ENCODE measurements at regions not wholly inside any gene's neighbourhood (a gene's known extent, or its start where the extent isn't known, plus 50 kb on each side); places are given as distances from the start of the nearest gene placed in this dataset.
A peak's percentile ranks its signal among the peaks of the same experiment; 100 is the strongest.
"Not testable (repeated sequence)": the region's sequence is repeated elsewhere in the genome, so short reads cannot be mapped to it uniquely, and the experiment has no call there.

DNA sequence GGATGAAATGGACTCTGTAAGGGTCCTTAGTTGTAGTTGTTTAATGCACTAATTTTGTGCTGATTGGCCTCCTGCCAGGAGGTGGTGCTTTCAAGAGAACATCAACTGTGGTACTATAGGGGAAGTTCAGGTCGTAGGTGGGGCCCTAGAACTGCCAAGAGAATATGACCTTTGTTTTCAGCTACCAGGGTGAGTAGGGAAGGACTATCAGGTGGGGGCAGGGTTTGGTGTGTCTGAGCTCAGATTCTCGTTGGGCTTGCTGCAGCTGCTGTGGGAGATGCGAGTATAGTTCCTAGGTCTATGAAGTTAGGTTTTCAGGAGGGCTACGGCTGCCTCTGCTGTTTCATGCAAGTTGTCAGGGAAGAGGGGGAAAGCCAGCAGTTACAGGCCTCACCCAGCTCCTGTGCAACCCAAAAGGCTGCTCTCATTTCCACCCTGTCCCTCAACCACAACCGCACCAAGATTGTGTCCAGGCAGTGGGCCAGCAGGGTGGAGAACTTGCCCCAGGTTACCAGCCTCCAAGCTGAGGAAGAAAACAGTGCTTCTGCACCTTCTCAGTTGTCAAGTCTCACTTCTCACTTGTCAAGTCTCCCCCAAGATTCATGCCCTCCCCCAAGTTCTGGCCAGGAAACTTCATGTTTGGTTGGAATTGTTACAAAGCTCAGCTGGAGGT, 626.5 kb upstream of the MAP3K7 start:
- Histone ChIP-seq H3K4me1 (ENCODE audit: low read depth) (no peaks in the 10 kb centered on the region), H3K4me3 (no peak overlapping the region), H3K36me3 (ENCODE audit: low read depth) (no peaks in the 10 kb centered on the region), H3K9me3 (no peaks in the 10 kb centered on the region)
- no peak for ATAC-seq
- intact Hi-C loops (cut with DNase I, micrococcal nuclease) = no loop called here
- no peak for TF ChIP-seq CTCF (IDR thresholded peaks at IDR 0.05)
- peak in 2 of 3 donors; percentile 7 to 14 for DNase-seq

GRCh38 chr6:91198588-91199255, 611.9 kb upstream of the MAP3K7 start:
- Histone ChIP-seq H3K9me3 (no peaks in the 10 kb centered on the region), H3K36me3 (ENCODE audit: low read depth) (no peaks in the 10 kb centered on the region), H3K4me3 (no peak overlapping the region), H3K4me1 (ENCODE audit: low read depth) (no peaks in the 10 kb centered on the region)
- intact Hi-C loops (cut with DNase I, micrococcal nuclease) = no loop called here
- no peak for TF ChIP-seq CTCF (IDR thresholded peaks at IDR 0.05)
- DNase-seq (no peak), ATAC-seq (no peak)

DNA sequence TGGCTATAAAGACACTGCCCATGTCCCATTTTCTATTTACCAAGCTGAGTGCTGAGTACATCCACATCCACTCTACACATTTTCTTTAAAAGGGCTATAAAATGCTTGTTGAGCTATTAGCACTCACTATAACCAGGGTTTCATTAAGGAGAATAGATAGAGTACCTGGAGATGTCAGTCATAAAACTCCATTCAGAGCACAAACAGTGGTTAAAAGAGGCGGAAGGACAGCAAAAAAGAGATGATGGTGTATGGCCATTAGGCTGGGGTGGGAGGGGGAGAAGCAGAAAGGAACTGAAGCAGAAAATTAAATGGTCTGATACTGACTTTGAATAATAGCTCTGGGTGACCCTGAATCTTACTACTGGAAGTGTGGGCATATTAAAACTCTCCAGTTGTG, 609.9 kb upstream of the MAP3K7 start:
- no peak for DNase-seq
- Histone ChIP-seq H3K4me1 (ENCODE audit: low read depth) (no peaks in the 10 kb centered on the region), H3K4me3 (no peak overlapping the region), H3K36me3 (ENCODE audit: low read depth) (no peaks in the 10 kb centered on the region), H3K9me3 (no peaks in the 10 kb centered on the region)
- TF ChIP-seq CTCF (IDR thresholded peaks at IDR 0.05) = no peak
- no peak for ATAC-seq
- intact Hi-C loops (cut with DNase I, micrococcal nuclease) = no loop called here

GRCh38 chr6:91193446-91193845, 606.6 kb upstream of the MAP3K7 start:
- DNase-seq (no peak), ATAC-seq (no peak)
- intact Hi-C loops (cut with DNase I, micrococcal nuclease) = no loop called here
- no peaks in the 10 kb centered on the region for H3K9me3 ChIP-seq
- H3K4me1 ChIP-seq (ENCODE audit: low read depth) = no peaks in the 10 kb centered on the region
- no peaks in the 10 kb centered on the region for H3K36me3 ChIP-seq (ENCODE audit: low read depth)
- no peak for TF ChIP-seq CTCF (IDR thresholded peaks at IDR 0.05)
- H3K4me3 ChIP-seq = no peak overlapping the region

DNA sequence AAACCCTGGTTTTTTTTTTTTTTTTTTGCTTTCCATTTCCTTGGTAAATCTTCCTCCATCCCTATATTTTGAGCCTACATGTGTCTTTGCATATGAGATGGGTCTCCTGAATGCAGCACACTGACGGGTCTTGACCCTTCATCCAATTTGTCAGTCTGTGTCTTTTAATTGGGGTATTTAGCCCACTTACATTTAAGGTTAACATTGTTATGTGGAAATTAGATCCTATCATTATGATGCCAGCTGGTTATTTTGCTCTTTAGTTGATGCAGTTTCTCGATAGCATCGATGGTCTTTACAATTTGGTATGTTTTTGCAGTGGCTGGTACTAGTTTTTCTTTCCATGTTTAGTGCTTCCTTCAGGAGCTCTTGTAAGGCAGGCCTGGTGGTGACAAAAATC, 603.2 kb upstream of the MAP3K7 start:
- ATAC-seq; intact Hi-C loops (cut with DNase I, micrococcal nuclease): not testable (repeated sequence)

GRCh38 chr6:91185072-91185471, 598.2 kb upstream of the MAP3K7 start:
- DNase-seq (no peak), ATAC-seq (no peak)
- intact Hi-C loops (cut with DNase I, micrococcal nuclease) = no loop called here
- no peak for TF ChIP-seq CTCF (IDR thresholded peaks at IDR 0.05)
- no peaks in the 10 kb centered on the region for H3K36me3 ChIP-seq (ENCODE audit: low read depth)
- H3K4me3 ChIP-seq = no peak overlapping the region
- H3K4me1 ChIP-seq (ENCODE audit: low read depth) = no peaks in the 10 kb centered on the region
- H3K9me3 ChIP-seq = peaks cover 3% of the 10 kb centered on the region

More for the DNA sequence above, 603.2 kb upstream of the MAP3K7 start:
- DNase-seq; H3K4me3 ChIP-seq; H3K36me3 ChIP-seq (ENCODE audit: low read depth); H3K4me1 ChIP-seq (ENCODE audit: low read depth); H3K9me3 ChIP-seq: not testable (repeated sequence)
